ENCODE measurements at regions not wholly inside any gene's neighbourhood (a gene's known extent, or its start where the extent isn't known, plus 50 kb on each side); places are given as distances from the start of the nearest gene placed in this dataset.

DNA sequence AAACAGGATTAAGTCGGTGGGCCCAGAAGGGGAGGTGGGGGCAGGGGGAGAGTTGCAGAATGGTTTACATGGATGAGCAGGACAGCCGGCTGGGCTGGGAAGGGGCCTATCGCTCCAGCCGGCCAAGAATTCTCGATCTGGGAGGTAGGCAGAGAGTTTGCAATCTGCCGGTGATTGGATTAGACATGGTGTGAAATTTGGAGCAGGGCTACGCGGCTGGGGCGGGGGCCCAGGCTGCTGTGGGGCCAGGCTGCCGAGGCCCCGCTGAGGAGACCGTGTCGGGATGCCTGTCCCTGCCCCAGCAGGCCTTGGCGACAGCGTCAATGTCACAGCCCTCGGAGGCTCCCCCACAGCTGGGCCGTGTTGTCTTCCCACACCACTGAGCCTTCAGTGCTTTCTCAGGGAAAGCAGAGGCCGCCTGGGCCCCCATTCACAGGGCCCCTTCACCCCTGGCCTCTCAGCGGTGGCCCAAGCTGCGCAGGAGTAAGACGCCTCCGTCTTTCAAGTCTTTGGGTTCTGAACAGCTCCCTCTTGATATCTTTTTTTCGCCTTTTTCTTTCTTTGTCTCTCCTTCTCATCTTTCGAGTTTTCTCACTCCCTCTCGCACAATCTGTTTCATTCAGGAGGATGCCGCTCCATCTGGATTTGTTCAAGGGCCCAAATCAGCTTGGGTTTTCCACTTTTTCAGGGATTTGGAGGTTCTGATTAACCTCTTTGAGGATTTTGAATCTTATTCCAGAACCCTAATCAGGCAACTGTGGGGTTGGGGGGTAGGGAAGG, 117.5 kb upstream of the PARP11 start:
- TF ChIP-seq, protein P1, sequence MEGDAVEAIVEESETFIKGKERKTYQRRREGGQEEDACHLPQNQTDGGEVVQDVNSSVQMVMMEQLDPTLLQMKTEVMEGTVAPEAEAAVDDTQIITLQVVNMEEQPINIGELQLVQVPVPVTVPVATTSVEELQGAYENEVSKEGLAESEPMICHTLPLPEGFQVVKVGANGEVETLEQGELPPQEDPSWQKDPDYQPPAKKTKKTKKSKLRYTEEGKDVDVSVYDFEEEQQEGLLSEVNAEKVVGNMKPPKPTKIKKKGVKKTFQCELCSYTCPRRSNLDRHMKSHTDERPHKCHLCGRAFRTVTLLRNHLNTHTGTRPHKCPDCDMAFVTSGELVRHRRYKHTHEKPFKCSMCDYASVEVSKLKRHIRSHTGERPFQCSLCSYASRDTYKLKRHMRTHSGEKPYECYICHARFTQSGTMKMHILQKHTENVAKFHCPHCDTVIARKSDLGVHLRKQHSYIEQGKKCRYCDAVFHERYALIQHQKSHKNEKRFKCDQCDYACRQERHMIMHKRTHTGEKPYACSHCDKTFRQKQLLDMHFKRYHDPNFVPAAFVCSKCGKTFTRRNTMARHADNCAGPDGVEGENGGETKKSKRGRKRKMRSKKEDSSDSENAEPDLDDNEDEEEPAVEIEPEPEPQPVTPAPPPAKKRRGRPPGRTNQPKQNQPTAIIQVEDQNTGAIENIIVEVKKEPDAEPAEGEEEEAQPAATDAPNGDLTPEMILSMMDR (IDR thresholded peaks at IDR 0.05; ENCODE audit: control insufficient read depth, insufficient read depth, low read depth, low read length, missing control alignments), result no peak
- DNase-seq (ENCODE audit: low read depth), result no peak
- H3K4me3 ChIP-seq (ENCODE audit: control insufficient read depth, low read depth, low read length), result no peak overlapping the region

DNA sequence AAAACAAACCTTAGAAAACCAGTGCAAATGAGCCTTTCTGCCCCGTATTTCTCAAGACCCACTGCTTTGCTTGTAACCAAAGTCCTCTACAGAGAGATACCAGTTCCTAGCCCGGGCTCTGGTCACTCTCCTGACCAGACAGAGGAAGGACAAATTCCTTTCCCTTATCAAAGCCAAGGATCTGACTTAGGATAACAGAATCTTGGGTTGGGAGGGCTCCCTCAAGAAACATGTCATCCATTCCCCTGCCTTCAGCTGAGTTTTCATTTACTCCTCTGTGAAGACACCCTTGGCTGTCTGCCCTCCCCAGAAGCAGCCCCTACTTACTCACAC, 116.0 kb upstream of the PARP11 start:
- DNase-seq (ENCODE audit: low read depth), result no peak
- TF ChIP-seq, protein P1 (IDR thresholded peaks at IDR 0.05; ENCODE audit: control insufficient read depth, insufficient read depth, low read depth, low read length, missing control alignments), result no peak

DNA sequence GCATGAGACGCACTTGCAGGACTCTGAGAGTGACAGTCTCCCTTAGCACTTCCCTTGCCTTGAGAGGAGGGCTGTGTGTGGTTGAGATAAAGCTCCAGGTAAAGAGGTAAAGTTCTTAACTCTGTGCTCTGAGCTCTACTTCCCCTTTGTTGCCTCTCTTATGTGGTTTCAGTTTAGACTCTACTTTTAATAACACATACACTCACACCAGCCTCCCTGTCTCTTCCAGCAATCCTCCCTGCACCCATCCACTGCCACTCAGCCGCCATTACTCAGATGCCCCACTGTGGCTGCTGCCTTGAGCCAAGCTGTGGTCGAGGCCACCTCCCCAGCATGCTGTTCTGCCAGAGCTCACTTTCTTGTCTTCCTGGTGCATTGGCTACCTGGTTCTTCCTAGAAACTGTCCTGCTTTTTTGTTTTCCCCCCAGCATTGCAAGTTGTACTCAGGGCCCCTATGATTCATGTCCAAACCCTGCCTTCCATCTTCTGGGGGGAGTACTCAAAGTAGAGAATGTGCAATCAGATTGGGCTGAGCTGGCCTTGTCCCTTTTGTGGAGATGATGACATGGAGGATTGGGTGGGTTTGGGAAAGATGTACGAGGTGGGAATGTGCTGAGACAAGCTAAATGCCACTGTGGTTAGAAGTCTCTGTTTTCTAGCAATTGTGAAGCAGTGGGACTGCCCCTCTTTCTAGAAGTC, 115.5 kb upstream of the PARP11 start:
- TF ChIP-seq, protein P1 (IDR thresholded peaks at IDR 0.05; ENCODE audit: control insufficient read depth, insufficient read depth, low read depth, low read length, missing control alignments), result no peak
- no peak overlapping the region for H3K4me3 ChIP-seq (ENCODE audit: control insufficient read depth, low read depth, low read length)
- no peak for DNase-seq (ENCODE audit: low read depth)

More for the DNA sequence above, 116.0 kb upstream of the PARP11 start:
- no peak overlapping the region for H3K4me3 ChIP-seq (ENCODE audit: control insufficient read depth, low read depth, low read length)

DNA sequence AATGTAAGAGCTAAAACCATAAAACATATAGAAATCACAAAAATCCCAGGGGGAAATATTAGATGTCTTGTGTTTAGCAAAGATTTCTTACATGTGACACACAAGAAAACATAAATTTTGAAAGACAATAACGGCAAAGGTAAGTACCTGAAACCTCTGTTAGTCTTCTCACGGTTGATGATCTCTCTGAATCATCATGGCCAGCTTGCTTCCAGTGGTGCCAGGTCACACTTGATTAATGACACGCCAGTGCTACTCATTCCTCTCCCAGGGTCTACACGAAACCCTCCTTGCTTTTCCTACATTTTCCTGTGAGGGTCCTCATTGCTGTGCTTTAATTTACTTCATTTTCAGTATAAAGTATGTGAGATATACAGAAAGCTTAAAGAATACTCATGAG, 114.4 kb upstream of the PARP11 start:
- DNase-seq (ENCODE audit: low read depth), result no peak
- TF ChIP-seq, protein P1 (IDR thresholded peaks at IDR 0.05; ENCODE audit: control insufficient read depth, insufficient read depth, low read depth, low read length, missing control alignments), result no peak
- H3K4me3 ChIP-seq (ENCODE audit: control insufficient read depth, low read depth, low read length), result no peak overlapping the region

DNA sequence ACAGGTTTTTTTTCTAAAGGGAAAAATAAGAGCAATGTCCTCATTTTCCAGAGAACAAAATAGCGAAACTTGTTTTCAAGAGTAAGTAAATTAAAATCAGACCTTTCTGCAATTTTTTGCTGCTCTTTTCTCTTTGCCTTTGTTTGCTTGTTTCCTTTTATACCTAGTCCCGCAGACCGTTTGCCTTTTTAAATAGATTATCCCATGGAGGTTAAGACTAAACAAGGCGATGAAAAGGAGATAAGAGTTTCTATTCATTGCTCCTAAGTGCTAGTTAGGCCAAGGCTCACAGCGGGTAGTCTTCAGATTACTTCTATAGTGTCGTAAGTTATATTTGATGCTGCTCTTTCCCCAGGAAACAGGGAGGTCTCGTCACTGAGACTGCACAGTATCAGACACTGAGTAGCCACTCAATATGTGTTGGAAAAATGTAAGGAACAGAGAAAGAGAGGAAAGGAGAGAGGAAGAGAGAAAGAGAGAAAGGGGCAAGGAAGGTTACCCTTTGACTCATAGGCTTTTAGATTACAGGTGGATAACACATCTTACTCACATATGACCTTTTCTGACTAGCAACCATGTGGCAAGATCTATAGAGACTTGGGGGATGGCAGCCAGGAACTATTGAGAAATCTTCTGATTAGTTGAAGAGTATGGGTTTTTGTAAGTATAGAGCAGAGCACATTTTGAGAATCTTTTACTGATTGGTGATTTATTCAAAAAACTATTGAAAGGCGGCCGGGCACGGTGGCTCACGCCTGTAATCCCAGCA, 107.5 kb upstream of the PARP11 start:
- DNase-seq (ENCODE audit: low read depth), result no peak
- no peak overlapping the region for H3K4me3 ChIP-seq (ENCODE audit: control insufficient read depth, low read depth, low read length)
- TF ChIP-seq, protein P1 (IDR thresholded peaks at IDR 0.05; ENCODE audit: control insufficient read depth, insufficient read depth, low read depth, low read length, missing control alignments), result no peak

DNA sequence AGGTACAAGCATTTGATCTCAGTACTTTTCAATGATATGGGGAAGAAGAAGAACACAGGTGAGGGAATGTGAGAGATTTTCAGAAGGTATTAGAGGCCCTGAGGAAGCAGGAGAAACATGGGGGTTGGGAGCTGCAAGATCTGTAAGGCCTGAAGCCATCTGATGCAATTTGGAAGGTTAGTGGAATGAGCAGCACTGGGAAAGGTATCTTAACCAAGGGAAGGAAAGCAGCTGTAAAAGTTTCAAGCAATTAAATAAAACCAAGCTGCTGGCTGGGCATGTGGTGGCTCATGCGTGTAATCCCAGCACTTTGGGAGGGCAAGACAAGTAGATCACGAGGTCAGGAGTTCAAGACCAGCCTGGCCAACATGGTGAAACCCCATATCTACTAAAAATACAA, 104.4 kb upstream of the PARP11 start:
- TF ChIP-seq, protein P1 (IDR thresholded peaks at IDR 0.05; ENCODE audit: control insufficient read depth, insufficient read depth, low read depth, low read length, missing control alignments), result no peak
- H3K4me3 ChIP-seq (ENCODE audit: control insufficient read depth, low read depth, low read length), result no peak overlapping the region
- DNase-seq (ENCODE audit: low read depth), result no peak
